LNCAP (cell line): ENCODE measurements at regions not wholly inside any gene's neighbourhood (a gene's known extent, or its start where the extent isn't known, plus 50 kb on each side); places are given as distances from the start of the nearest gene placed in this dataset.

Source experiments
- TF ChIP-seq, protein P1 (sequence below): fragments of 450-650 bp; IDR thresholded peaks from 2 replicates; pipeline ENCODE4 v1.5.1; 2017; ENCODE audit warnings: mild to moderate bottlenecking

DNA sequence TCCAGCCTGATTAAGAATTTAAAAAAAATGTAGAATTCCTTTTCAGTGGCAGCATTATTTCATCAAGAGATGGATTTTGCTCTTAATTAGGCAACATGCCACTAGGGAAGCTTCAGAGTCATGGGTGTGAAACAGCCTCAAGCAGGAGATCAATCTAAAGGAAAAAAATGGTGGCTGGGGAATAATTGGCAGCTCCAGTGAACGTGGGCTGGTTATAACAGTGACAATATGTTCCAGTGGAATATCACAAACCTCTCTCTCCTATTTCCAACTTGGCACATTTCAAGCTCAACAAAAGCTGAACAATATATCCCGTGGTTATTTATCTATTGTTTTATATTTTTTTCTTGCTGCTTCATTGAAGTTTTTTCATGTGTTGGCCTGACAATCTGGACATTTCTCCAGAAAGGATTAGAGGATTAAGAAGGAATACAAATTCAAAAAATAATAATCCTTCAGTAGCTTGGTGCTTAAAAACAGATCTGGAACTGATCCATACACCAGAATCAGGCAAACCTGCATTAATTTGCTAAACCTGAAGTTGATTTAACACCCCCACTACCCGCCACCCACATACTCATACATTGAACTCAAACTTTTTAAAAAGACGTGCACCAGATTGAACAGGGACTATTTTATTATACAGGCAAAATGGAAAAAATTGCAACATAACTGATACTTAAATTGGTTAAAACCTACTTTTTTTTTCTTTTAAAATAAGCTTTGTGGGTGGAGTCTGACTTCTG lies 255.9 kb upstream of the SPRED2 start:
- TF ChIP-seq, protein P1, sequence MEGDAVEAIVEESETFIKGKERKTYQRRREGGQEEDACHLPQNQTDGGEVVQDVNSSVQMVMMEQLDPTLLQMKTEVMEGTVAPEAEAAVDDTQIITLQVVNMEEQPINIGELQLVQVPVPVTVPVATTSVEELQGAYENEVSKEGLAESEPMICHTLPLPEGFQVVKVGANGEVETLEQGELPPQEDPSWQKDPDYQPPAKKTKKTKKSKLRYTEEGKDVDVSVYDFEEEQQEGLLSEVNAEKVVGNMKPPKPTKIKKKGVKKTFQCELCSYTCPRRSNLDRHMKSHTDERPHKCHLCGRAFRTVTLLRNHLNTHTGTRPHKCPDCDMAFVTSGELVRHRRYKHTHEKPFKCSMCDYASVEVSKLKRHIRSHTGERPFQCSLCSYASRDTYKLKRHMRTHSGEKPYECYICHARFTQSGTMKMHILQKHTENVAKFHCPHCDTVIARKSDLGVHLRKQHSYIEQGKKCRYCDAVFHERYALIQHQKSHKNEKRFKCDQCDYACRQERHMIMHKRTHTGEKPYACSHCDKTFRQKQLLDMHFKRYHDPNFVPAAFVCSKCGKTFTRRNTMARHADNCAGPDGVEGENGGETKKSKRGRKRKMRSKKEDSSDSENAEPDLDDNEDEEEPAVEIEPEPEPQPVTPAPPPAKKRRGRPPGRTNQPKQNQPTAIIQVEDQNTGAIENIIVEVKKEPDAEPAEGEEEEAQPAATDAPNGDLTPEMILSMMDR, result no peak

DNA sequence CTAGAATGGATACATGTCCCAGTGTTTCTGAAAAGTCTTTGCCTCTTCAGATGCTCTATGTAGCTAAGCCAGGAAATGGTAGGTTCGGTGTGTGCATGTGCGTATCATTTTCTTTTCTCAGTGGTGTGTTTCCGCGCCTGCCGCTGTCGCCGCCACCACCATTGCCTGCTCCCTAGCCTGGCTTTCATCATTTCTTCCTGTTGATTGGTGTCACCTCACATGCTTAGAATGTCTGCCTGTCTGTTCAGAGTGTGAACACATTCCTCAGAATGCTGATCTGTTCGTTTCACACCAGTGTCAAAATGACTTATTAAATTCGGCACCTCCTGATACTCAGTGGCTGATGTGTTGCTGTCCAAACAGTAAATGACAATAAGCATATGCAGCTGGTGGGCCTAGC lies 255.2 kb upstream of the SPRED2 start:
- TF ChIP-seq, protein P1, result no peak

DNA sequence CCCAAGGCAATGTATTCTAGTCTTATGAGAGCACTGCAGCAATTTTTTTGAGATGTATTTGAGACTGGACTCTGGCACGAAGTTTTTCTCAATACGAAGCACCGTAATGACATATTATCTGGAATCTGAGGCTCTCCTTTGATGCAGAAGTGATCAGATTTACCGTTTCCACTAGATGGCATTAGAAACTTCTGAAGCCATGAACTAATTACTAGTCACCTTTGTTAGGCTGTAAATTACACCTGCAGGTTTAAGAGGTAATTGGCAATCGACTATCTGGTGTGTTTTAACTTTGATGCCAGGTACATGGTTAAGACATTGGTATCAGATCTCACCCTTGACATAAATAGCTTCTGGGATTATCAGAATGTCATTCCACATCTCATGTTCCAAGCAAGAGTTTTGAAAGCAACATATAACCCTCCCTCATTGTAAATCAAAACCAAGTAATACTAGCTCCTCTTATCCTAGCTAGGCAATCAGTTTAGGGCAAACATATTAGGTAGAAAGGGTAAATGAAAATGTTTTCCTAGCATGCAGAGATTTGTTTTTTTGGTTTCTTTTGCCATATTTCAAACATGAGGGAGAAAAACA lies 254.6 kb upstream of the SPRED2 start:
- TF ChIP-seq, protein P1, result no peak

DNA sequence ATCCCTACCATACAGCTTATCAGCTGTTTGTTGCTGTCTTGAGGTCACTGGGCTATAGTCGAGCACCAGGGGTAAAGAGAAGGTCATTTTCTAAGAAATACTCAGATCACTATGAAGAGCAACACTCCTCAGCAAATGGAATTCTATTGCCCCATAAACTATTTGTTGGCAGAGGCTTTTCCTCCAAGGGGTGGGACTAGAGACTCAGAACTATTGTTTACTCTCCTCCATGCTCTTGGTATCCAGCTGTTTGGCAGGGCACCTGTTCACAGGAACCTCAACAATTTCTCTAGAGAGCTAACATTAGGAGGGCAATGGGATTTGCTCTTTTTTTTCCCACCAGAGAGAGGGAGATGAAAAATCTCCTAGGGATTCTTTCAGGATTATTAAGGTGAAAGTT lies 249.1 kb upstream of the SPRED2 start:
- TF ChIP-seq, protein P1, result no peak

DNA sequence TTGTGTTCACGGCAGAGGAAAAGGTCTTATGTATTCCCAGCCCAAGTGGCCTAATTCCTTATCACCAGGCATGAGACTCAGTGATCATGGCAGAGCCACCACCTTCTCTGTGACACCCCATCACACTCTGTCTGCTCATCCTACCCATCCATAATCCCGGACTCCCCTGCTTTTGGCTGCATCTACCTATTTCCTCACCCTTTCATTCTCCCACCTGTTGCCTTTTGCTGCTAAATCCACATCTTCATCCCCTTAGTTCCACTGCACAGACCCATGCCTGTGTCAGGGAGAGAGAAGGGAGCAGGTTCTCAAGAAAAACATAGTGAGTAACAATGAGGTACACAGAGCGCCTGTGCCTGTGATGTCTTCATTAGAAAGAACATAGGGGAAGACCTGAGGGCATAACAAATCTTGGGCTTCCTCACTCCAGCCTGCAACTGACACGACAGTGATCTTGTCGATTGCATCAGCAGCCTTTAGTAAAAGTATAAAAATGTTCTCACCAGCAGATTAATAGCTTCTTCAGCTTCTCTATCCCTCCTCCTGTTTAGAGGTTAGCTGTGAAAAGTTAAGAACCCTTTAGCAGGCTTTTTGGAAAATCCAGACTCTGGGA lies 246.5 kb upstream of the SPRED2 start:
- TF ChIP-seq, protein P1, result no peak

DNA sequence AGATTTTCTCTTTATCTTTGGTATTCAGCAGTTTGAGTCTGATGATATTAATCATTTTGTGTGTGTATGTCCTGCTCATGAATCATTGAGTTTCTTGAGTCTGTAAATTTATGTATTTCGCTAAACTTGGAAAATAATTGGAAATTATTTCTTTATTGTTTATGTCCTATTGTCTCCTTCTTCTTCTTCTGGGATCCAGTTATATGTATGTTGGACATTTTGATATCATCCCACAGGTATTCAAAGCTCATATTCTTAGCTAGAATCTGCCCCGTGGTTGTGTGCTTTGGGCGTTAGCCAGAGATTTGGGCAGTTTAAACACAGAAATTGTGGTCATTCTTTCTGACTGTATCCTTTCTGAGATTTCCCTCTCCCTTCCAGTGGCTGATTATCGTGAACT lies 243.0 kb upstream of the SPRED2 start:
- TF ChIP-seq, protein P1, result no peak

DNA sequence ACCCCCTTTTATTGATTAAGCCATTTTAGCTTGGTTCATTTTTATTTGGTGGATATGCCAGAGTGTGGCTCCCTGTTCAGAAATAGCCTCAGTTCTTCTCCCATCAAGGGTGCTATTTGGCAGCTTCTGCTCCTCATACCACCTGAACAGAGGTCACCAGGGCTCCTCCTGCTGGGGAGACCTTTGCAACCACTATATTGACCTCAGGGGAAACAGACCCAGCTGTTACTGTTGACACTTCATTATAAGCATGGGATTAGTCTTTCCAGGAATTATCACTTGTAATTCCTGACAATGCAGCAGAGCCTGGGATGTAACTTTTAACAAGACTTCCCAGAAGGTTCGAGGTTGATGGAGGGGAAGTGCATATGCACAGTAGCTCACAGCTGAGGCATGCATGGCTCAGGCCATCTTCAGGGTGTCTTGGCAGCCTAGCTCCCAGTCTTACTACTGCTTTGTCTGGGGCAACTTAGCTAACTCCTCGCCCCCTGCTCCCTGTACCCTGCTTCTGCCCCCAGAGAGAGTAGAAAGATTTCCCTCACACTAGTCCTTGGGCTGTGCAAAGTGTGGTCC lies 239.4 kb upstream of the SPRED2 start:
- TF ChIP-seq, protein P1, result no peak
